HG03442 (cell line): ENCODE measurements at regions not wholly inside any gene's neighbourhood (a gene's known extent, or its start where the extent isn't known, plus 50 kb on each side); places are given as distances from the start of the nearest gene placed in this dataset.
"Not testable (repeated sequence)": the region's sequence is repeated elsewhere in the genome, so short reads cannot be mapped to it uniquely, and the experiment has no call there.

Source experiments
- ATAC-seq: cut with Tn5 transposase; IDR thresholded peaks from one replicate; pipeline ENCODE4 v1.9.1; 2021; ENCODE audit warnings: mild to moderate bottlenecking, moderate library complexity; ENCODE audit not compliant: unreplicated experiment

GRCh38 chr2:67616749-67617148 is 219.6 kb downstream of the ETAA1 start:
- ATAC-seq = peak; percentile 92

DNA sequence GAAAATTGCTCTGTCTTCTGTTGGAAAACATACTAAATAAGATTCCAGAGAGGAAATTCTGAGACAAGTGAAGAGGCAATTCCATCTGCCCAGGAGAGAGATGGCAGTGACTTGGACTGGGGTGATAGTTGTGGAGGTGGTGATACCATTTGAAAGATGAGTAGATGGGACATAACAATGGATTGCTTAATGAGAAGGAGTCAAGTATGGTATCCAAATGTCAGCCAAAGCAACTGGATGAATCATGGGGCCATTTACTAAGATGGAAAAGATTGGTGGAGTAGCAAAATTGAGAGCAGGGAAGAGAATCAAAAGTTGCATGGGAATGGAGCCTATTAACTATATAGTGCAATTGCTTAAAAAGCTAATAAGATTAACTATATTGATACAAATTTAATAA is 222.1 kb downstream of the ETAA1 start:
- no peak for ATAC-seq

- ATAC-seq = not testable (repeated sequence)
Observed at GRCh38 chr2:67623741-67624140, 226.6 kb downstream of the ETAA1 start.

DNA sequence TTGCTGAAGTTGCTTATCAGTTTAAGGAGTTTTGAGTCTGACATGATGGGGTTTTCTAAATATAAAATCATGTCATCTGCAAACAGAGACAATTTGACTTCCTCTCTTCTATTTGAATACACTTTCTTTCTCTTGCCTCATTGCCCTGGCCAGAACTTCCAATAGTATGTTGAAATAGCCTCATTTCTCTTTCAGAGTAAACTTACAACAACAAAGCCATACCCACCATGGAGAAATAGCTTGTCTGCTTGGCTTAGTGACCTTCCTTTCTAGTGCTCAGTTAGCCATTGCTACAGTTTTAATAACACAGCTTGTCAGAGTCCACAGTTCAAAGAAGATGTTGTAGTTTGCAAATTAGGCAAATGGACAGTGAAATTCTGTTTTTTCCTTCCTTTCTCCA is 228.0 kb downstream of the ETAA1 start:
- ATAC-seq = no peak

- ATAC-seq = no peak
Observed at GRCh38 chr2:67625690-67626475, 228.8 kb downstream of the ETAA1 start.

DNA sequence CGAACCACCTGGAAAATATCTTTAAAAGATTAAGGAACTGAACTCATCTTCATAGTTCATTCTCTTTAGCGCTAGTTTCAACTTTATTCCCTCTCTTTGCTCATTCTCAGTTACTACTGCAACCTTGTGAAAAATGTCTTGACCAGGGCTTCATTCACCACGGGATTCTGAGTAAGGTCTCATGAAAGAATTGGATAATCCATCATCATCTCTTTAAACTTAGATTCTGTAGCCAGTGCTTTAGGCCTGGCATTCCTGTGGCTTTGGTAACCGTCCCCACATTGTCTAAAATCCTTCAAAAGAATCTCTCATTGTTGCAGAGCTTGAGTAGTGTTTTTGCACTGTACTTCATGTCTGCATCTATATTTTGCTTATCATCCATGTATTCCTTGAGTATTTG is 229.5 kb downstream of the ETAA1 start:
- ATAC-seq = no peak

GRCh38 chr2:67627456-67628207 is 230.5 kb downstream of the ETAA1 start:
- ATAC-seq = no peak

GRCh38 chr2:67628892-67629291 is 231.8 kb downstream of the ETAA1 start:
- ATAC-seq = no peak

- ATAC-seq = no peak
Observed at GRCh38 chr2:67631483-67631882, 234.3 kb downstream of the ETAA1 start.

DNA sequence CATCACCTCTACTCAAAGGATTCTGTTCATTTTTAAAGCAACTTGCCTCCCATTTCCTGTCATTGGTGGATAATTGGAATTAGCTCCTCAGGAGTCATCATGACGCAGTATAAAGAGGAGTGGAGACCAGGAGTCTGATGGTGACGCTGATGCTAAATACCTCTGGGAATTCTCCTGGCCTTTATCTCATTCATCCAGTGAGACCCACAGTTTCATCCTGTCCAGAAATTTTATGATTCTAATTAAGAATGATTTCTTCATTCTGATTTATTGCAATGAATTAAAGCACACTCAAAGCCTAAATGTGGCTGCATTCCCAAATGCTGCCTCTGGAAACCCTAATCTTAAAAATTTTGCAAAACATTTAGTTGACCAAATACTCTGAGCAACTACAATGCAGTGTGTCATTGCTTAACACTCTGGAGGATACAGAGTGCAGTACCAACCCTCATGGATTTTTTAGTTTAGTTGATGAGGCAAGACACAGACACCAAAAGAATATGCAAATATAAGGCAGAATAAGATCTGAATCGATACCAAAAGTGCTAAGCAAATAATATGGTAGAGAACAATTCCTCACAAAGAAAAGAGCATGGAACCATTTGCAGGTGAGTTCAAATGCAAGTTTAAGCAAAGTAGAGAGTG is 236.2 kb downstream of the ETAA1 start:
- ATAC-seq = no peak

- ATAC-seq = no peak
Observed at GRCh38 chr2:67638146-67638545, 241.0 kb downstream of the ETAA1 start.

DNA sequence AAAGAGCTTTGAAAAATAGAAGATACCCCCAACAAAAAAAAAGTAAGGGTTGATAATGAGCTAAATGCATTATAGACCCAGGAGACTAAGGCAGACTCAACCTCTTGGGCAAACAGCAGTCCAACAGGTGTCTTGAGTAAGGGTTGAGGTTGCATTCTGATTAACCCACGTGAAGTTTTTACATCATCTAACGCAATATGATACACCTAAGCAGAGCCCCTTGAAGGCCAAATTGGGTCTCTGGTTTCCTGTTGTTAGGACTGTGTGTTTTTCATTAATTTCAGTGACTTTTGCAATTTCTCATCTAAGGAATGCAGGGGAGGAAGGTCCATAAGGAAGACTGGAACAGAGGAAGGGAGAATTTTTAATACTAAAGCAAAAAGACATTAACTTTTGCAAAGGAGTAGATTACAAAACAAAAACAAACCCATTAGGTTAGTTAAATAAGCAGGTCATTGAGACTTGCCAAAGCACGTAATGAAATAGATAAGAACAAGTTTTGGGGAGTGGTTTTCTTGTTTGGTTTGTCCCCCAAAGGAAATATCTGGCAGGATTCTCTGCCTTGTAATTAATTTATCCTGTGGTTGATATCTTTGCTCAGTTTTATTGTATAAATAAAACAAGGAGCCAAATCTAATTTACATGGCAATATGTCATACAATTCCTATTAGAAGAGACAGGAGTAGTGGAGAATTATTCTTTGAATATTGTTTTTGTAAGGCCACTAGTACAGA is 244.3 kb downstream of the ETAA1 start:
- ATAC-seq = no peak

GRCh38 chr2:67642046-67642382 is 244.9 kb downstream of the ETAA1 start:
- ATAC-seq = no peak

GRCh38 chr2:67642961-67643360 is 245.8 kb downstream of the ETAA1 start:
- no peak for ATAC-seq

DNA sequence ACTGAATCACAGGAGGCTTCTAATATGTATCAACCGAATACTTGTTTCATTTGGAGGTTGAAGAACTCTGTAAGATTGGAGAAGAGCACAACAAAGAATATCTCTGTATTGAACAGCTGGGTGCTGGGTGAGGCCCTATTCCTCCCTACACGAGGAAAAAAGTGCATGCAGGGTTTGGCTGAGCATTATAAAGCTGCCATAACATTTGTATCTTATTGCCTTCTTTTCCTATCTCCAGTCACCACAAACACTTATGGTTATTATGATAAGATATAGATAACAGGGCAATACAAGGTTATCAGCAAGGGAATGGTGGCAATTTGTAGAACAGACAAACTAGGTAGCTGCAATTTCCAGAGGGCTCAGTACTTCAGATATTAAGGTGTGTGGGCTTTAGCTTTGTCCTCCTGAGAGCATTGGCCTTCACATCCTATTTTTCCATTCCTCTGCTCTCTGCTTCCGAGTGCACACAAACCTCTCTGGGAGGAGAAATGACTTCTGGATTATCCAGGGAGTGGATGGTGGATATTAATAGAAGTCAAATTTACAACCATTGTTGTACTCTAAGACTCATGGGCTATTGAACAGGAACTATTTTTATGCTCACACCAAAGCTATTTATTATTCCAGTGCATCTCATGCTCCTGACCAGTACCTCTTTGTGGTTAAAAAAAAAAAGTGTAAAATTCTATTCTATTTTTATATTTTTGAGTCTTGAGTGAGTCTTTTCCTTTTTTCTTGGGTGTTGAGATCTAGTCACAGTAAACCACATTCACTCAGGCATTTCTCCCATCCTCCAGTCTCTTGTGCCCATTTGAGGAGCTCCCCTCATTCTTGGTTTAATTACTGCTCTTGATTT is 248.4 kb downstream of the ETAA1 start:
- no peak for ATAC-seq

GRCh38 chr2:67646714-67647333 is 249.7 kb downstream of the ETAA1 start:
- ATAC-seq = no peak

GRCh38 chr2:67649331-67650261 is 252.5 kb downstream of the ETAA1 start:
- ATAC-seq = no peak

GRCh38 chr2:67650291-67651133 is 253.4 kb downstream of the ETAA1 start:
- no peak for ATAC-seq
